ENCODE measurements at regions not wholly inside any gene's neighbourhood (a gene's known extent, or its start where the extent isn't known, plus 50 kb on each side); places are given as distances from the start of the nearest gene placed in this dataset.

DNA sequence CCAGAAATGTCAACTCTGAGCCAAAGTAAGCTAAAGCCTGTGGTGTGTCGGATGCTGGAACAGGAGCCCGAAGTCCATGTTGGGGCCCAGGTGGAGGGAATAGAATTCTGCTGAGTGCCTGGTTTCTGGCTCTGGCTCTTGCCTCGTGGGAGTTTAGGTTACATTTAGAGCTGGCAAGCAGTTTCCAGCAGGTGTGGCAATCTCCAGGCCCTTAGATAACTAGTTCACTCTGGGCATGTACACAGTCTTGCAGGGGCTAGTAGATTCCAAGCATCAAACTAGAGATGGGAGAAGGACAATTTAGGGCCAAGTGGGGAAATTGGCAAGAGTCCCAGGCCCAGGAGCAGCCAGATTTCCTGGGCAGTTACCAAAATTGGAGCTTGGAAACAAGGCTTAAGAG lies 56.3 kb upstream of the STOX2 start:
- H3K27ac ChIP-seq (ENCODE audit: low read length): no peak overlapping the region
- H3K9me2 ChIP-seq (ENCODE audit: insufficient read depth, low read length): no peaks in the 10 kb centered on the region
- no peaks in the 10 kb centered on the region for H4K20me1 ChIP-seq (ENCODE audit: insufficient read depth)
- H3K4me2 ChIP-seq (ENCODE audit: low read length): no peak overlapping the region
- no peaks in the 10 kb centered on the region for H3K9me3 ChIP-seq (ENCODE audit: low read length)
- H3K36me3 ChIP-seq (ENCODE audit: insufficient read depth, low read length): no peaks in the 10 kb centered on the region
- TF ChIP-seq POLR2AphosphoS5 (IDR thresholded peaks at IDR 0.05) (no peak), SMC3 (conservative IDR thresholded peaks at IDR 0.05; ENCODE audit: poor library complexity) (no peak), EZH2 (IDR thresholded peaks at IDR 0.05; ENCODE audit: borderline replicate concordance, insufficient read depth, low read length, poor library complexity, severe bottlenecking) (no peak), MXI1 (conservative IDR thresholded peaks at IDR 0.05; ENCODE audit: poor library complexity, severe bottlenecking) (no peak)
- TF ChIP-seq, protein P1, sequence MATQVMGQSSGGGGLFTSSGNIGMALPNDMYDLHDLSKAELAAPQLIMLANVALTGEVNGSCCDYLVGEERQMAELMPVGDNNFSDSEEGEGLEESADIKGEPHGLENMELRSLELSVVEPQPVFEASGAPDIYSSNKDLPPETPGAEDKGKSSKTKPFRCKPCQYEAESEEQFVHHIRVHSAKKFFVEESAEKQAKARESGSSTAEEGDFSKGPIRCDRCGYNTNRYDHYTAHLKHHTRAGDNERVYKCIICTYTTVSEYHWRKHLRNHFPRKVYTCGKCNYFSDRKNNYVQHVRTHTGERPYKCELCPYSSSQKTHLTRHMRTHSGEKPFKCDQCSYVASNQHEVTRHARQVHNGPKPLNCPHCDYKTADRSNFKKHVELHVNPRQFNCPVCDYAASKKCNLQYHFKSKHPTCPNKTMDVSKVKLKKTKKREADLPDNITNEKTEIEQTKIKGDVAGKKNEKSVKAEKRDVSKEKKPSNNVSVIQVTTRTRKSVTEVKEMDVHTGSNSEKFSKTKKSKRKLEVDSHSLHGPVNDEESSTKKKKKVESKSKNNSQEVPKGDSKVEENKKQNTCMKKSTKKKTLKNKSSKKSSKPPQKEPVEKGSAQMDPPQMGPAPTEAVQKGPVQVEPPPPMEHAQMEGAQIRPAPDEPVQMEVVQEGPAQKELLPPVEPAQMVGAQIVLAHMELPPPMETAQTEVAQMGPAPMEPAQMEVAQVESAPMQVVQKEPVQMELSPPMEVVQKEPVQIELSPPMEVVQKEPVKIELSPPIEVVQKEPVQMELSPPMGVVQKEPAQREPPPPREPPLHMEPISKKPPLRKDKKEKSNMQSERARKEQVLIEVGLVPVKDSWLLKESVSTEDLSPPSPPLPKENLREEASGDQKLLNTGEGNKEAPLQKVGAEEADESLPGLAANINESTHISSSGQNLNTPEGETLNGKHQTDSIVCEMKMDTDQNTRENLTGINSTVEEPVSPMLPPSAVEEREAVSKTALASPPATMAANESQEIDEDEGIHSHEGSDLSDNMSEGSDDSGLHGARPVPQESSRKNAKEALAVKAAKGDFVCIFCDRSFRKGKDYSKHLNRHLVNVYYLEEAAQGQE (IDR thresholded peaks at IDR 0.05; ENCODE audit: borderline replicate concordance): no peak
- H3K9ac ChIP-seq (ENCODE audit: low read length): no peak overlapping the region
- no peaks in the 10 kb centered on the region for H3K79me2 ChIP-seq (replicated peaks; ENCODE audit: insufficient read depth, low read length)
- H3K4me3 ChIP-seq (ENCODE audit: low read length): no peak overlapping the region
- no peaks in the 10 kb centered on the region for H3F3A ChIP-seq (ENCODE audit: insufficient read depth, low read length, poor library complexity, severe bottlenecking)
- H2AFZ ChIP-seq (ENCODE audit: low read depth, low read length): no peak overlapping the region
- H3K27me3 ChIP-seq (ENCODE audit: insufficient read depth, low read depth, low read length): no peaks in the 10 kb centered on the region

- Histone ChIP-seq H3K4me2 (ENCODE audit: low read length) (no peak overlapping the region), H3K9me2 (ENCODE audit: insufficient read depth, low read length) (no peaks in the 10 kb centered on the region), H2AFZ (ENCODE audit: low read depth, low read length) (no peak overlapping the region), H3K79me2 (replicated peaks; ENCODE audit: insufficient read depth, low read length) (no peaks in the 10 kb centered on the region), H3K27ac (ENCODE audit: low read length) (no peak overlapping the region), H3K9me3 (ENCODE audit: low read length) (peaks cover 6% of the 10 kb centered on the region), H3K9ac (ENCODE audit: low read length) (no peak overlapping the region), H3K27me3 (ENCODE audit: insufficient read depth, low read depth, low read length) (no peaks in the 10 kb centered on the region), H4K20me1 (ENCODE audit: insufficient read depth) (no peaks in the 10 kb centered on the region), H3F3A (ENCODE audit: insufficient read depth, low read length, poor library complexity, severe bottlenecking) (no peaks in the 10 kb centered on the region), H3K4me3 (ENCODE audit: low read length) (no peak overlapping the region), H3K36me3 (ENCODE audit: insufficient read depth, low read length) (no peaks in the 10 kb centered on the region)
- TF ChIP-seq EP300 (conservative IDR thresholded peaks at IDR 0.05; ENCODE audit: poor library complexity, severe bottlenecking) (no peak), SMC3 (conservative IDR thresholded peaks at IDR 0.05; ENCODE audit: poor library complexity) (no peak), POLR2AphosphoS5 (IDR thresholded peaks at IDR 0.05) (no peak), MXI1 (conservative IDR thresholded peaks at IDR 0.05; ENCODE audit: poor library complexity, severe bottlenecking) (no peak), EZH2 (IDR thresholded peaks at IDR 0.05; ENCODE audit: borderline replicate concordance, insufficient read depth, low read length, poor library complexity, severe bottlenecking) (no peak), RAD21 (conservative IDR thresholded peaks at IDR 0.05) (no peak), TAF1 (IDR thresholded peaks at IDR 0.05; ENCODE audit: low read depth) (no peak)
- TF ChIP-seq, protein P2, sequence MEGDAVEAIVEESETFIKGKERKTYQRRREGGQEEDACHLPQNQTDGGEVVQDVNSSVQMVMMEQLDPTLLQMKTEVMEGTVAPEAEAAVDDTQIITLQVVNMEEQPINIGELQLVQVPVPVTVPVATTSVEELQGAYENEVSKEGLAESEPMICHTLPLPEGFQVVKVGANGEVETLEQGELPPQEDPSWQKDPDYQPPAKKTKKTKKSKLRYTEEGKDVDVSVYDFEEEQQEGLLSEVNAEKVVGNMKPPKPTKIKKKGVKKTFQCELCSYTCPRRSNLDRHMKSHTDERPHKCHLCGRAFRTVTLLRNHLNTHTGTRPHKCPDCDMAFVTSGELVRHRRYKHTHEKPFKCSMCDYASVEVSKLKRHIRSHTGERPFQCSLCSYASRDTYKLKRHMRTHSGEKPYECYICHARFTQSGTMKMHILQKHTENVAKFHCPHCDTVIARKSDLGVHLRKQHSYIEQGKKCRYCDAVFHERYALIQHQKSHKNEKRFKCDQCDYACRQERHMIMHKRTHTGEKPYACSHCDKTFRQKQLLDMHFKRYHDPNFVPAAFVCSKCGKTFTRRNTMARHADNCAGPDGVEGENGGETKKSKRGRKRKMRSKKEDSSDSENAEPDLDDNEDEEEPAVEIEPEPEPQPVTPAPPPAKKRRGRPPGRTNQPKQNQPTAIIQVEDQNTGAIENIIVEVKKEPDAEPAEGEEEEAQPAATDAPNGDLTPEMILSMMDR (IDR thresholded peaks at IDR 0.05; ENCODE audit: poor library complexity, severe bottlenecking): no peak
- TF ChIP-seq, protein P1 (IDR thresholded peaks at IDR 0.05; ENCODE audit: borderline replicate concordance): no peak
Measured at GRCh38 chr4:183852910-183853547, 52.1 kb upstream of the STOX2 start.

Measured in neural cell (in vitro differentiated cells).